ENCODE measurements at regions not wholly inside any gene's neighbourhood (a gene's known extent, or its start where the extent isn't known, plus 50 kb on each side); places are given as distances from the start of the nearest gene placed in this dataset.

DNA sequence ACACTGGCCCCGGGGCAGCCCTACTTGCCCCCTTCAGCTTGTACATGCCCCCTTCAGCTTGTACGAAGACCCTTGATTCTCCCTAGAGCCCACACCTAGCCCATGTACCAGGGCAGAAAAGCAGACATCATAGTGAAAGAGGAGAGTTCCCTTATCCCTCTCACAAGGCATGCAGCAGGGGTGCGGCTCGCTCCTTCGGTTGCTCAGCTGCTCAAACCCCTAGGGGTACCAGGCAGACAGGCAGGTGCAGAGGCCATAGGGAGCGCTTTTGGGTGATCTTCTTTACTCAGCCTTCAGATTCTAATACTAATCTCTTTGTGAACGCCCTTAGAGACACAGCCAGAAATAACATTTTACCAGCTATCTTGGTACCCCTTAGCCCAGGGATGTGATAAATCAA lies 286.3 kb downstream of the NPIPA8 start:
- DNase-seq = no peak

DNA sequence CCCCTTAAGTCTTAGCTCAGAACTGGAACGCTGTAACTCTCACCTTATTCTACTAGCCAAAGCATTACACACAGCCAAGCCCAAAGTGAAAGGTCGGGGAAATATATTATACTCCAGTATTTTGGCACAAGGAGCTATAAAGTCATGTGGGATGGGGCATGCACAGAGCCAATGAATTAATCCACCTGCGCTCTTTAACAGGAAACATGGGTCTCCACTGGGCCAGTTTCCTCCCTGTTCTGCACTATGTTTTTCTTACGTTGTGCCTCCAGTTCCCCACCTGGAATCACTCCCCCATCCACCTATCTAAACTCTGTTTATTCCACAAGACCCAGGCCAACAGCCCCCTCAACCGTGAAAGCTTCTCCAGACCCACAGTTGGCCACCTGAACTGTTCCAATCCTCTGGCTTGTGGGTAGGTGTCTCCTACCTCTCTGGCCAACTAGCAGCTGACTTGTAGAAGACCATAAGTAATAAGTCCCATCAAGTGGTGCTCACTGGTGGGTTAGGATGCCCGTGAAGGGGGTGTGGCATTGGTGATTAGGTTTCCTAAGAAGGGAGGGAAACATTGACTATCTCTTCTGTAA lies 286.9 kb downstream of the NPIPA8 start:
- no peak for DNase-seq

DNA sequence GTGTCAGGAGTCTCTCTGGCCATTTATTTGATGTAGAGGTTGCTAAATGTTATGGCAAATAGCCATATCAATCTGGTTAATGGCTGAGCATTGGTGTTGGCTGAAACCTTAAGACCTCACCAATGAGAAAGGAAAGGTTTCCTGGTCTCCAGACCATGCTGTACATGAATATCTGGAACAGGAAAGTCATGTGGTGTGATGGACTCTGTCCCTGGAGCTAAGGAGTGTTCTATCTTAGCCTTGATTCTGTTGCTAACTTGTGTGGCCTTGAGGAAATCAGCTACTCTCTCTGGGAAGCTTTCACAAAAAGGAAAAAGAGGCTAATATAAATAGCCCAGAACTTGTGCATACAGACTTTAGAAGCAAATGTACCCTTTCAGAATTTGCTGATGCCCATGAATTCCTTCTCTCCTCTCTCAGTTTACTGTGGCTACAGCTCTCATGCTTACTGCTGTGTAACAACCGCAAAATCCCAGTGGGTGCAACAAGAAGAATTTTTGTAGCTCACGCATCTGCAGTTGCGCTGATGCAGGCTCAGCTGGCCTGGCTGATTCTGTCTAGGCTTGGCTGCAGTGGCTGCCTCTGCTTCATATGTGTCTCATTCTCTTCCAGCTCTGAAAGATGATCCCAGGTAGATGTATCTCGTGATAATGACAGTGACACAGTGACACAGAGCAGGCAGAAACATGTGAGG lies 287.5 kb downstream of the NPIPA8 start:
- no peak for DNase-seq

DNA sequence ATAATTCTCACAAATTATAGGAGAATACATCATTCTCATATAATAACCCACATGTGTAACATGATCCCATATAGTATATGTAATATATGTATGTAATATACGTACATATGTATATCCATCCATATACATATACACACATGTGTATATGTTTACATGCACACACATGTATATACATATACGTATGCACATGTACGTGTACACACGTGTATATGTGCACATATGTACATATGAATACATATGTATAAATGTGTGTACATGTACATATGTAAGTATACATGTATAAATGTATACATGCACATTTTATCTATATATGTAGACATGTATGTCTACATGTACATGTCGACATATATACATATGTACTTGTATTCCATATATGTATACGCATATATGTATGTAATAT lies 288.8 kb downstream of the NPIPA8 start:
- DNase-seq = no peak

DNA sequence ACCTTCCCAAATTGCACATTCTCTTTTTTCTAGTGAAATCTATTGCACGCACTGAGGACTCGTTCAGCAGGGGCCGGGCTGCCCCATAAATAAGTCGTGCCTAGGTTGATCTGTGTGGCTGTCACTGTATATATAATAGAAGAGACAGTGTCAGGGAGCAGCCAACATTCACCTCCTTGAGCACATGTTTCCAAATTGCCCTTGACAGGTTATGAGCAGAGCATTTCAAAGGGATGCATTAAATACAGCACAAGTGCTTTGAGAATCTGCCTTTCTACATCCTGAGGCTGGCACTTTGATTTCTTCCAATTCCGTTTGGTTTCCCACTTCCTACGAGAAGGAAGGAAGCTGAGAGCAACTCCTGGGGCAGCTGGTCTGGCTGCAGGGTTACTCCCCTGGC lies 291.2 kb downstream of the NPIPA8 start:
- DNase-seq = no peak

DNA sequence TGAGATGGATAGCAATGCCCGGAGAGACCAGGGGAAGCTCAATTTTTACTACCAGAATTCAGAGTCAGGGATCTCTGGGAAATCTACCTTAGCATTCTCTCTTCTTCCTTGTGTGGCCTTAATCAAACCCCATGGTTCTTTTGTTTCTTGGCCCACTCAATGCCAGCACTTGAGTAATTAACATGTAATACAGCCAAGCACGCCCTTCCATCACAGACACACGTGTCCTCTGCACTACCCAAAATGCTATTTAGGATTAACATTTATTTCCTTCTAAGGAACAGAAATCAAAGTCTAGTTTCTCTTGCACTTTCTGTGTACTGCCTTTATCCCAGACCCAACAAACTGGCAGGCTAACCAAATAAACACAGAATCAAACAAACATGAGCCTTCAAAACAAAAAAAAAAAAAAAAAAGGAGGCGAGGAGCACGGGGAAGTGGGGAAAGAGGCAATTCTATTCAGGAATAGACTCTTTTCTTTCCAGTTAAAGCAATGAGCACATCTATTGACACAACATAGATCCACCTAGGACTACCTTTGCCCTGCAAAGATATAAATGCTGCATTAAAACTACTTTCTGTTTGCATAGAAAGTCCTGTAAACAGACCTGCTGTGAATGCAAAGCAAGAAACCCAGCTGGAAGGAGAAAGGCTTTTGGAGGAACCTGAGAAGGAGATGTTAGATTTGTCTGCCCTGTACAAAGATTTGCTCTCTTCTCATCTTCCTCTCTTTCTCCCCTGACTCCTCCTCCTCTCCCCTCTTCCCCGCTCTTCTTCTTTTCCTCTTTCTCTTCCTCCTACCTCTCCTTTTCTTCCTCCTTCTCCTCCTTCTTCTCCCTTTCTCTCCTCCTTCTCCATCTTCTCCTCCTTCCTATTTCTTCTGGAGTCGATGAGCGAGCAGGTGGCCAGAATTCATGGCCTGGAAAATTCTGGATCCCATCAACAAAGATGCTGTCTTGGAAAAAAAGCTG lies 294.4 kb downstream of the NPIPA8 start:
- no peak for DNase-seq

DNA sequence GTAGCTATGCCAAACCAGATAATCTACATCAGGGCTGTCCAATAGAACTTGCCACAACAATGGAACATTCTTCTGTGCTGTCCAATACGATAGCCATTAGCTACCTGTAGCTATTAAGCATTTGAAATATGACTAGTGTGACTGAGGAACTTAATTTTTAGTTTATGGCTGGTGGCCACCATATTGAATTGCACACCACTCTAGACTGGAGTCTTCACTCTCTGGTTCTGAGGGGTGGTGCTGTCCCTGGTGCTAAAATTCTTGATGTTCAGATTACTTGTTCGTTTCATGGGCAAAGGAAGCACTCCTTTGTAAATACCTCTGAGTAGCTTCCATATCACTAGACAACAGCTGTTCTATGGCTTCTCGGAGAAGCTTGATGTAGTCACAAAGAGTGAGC lies 296.6 kb downstream of the NPIPA8 start:
- no peak for DNase-seq

DNA sequence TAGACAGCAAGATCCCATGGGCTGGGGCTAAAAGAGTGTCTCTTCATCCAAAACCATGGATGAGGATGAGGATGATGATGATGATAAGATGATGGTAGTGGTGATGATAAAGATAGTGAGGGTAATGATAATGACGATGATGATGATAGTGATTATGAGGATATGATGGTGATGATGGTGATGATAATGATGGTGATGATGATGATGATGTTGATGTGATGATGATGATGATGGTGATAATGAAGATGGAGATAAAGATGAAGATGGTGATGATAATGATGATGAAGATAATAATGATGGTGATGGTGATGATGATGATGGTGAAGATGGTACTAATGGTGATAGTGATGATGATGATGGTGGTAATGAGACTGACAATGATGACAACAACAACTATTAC lies 299.5 kb downstream of the NPIPA8 start:
- DNase-seq = no peak

DNA sequence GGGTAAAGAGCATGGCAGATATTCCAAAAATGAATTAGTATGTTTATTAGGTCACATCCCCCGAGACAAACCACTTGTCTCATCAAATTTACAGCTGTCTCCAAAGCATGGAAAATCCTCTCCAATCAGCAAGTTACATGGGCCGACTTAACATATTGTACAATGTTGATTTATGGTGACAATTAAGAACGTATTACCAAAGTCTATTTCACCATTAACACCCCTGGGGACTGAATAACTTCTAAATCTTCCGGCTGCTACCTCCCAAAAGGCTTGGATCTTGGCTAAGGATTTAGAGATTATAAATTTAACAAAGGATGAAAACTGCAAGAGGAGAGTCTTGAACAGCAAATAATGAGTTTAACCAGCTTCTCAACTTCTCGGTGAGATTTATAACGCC lies 311.9 kb downstream of the NPIPA8 start:
- DNase-seq = no peak

DNA sequence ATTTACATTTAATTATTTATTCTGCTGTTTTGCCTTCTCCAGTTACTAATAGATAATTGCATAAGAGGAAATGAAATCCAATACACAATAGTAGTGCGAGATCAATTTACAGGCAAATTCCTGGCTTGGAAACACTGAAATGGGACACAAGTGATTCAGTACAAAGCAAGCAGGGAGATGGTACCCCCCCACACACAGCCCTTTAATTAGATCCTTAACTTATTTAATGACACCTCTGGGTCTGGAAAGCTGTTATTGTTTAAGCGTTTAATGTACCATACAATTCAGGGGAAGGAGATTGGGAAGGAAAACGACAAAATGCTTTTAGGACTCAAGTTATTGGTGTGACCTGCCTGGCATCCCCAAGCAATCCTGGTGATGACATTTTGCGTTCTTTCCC lies 318.2 kb downstream of the NPIPA8 start:
- no peak for DNase-seq

DNA sequence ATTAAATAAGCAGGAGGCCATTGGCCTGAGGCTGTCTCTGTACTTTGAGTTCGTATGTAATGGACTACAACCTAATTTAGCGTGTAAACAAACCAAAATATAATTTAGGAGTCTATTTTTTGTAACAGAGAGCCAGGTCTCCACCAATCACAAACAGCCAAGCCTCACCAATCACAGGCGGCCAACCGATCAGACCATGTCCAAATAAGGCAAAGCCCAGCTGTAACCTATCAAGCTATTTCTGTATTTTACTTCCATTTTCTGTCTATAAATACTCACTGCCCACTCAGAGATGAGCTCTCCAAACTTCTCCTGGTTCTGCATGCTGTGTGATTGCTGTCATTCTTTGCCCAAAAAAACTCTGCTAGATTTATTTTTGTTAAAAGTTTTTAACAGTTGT lies 322.7 kb downstream of the NPIPA8 start:
- DNase-seq = no peak

DNA sequence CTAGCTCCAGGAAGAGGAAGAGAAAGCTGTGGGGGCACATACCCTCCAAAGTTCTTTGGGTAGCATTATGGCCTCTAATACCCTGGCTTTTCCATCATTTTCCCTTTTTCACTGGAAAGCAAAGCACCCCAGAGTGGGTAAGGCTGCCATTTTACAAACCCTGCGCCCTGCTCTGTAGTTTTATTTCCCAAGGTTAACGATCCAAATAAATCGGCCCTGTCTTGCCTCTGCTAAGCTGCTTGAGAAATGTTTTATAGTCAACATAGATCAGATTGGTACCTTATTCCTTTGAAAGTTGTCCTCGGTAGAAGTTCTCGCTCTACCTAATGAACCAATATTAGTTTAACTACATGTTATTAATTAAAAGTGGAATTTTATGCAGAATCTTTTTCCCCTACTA lies 328.2 kb downstream of the NPIPA8 start:
- no peak for DNase-seq

DNA sequence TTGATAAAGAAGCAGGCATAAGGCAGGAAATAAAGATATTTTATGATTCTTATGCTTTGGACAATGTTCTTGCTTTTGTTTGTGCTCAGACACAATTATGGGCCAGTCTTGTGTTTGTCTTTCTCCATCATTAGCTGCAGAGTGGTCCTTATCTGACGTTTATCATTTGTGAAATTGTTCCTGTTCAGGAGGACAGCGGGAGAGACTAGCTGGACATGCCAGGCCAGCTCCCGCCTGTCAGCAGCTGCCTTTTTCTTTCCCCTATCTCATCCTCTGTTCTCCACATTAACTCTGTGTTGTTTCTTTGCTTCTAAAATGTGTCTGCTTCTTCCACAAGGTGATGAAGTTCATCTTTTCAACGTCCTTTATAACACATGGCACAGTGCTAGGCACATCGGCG lies 333.5 kb downstream of the NPIPA8 start:
- DNase-seq = no peak

DNA sequence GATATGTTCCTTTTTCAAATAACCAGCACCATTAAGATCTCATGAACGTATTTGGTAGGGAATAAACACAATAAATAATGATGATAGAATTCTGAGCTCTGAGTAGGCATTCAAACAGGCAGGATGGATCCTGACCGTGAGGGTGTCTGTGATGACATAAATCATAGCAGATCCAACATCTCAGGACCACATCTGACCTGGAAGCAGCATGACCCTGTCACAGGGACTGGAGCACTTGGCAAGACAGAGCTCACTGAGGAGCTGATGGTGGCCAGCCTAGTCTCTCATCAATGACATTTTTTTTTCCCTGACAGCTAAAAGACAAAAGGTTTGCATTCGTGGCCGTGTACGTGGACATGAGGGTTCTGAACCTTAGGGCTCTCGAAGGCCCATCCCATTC lies 337.5 kb downstream of the NPIPA8 start:
- no peak for DNase-seq

DNA sequence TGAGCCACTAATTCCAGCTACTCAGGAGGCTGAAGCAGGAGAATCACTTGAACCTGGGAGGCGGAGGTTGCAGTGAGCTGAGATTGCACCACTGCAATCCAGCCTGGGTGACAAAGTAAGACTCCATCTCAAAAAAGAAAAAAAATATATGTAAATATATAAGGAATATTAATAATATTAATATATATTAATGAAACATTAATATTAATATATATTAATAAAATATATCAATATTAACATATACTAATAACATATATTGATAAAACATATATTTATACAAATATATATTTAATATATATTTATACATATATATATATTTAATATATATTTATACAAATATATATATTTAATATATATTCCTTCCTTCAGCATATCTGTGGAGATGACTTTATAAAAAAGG lies 338.0 kb downstream of the NPIPA8 start:
- DNase-seq = no peak

DNA sequence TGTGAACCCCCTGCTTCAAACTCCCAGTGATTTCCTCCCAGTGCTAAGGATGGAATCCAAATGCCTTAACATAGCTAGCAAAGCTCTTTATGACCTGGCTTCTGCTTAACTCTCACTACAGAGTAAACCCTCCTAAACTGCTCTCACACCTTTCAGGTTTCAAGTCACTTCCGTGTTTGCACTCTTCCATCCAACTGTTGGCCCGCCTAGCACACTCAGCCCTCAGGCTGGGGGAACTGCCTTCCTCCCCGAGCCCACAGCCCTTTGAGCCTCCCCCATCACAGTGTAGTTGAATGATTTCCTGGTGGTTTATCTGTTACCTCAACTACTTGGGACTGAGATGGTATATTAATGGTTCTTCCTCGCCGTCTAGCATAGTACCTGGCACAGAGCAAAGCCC lies 342.5 kb downstream of the NPIPA8 start:
- DNase-seq = no peak

DNA sequence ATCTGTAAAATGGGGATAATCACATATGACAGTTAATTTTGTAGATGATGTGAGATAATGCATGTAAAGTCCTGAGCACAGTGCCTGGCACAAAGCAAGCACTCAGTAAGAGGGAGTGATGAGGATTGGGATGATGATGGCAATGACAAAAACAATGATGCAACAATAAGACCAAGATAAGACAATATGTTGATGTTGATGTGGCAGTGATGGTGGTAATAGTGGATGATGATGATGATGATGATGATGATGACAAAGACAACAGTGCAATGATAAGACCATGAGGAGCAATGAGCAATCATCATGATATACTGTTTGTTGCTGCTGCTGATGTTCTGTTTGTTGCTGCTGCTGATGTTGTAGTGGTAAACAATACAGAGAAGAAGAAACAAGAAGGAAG lies 344.1 kb downstream of the NPIPA8 start:
- DNase-seq = no peak

DNA sequence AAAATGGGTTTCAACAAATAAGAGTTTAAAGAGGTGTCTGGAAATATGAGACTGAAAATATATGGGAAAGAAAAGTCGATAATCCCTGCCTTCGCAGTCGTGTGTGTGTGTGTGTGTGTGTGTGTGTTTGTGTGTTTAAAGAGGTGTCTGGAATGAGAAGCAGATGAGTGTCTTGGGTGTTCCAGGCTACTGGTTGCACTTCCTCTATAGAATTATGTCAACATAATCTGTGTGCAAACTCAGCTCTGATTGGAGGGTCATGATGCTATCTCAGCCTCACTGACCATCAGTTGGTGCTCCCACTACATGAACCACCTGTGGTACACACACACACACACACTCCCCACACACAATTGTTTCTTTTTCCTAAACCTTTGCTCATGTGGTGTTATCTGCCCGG lies 347.3 kb downstream of the NPIPA8 start:
- no peak for DNase-seq

DNA sequence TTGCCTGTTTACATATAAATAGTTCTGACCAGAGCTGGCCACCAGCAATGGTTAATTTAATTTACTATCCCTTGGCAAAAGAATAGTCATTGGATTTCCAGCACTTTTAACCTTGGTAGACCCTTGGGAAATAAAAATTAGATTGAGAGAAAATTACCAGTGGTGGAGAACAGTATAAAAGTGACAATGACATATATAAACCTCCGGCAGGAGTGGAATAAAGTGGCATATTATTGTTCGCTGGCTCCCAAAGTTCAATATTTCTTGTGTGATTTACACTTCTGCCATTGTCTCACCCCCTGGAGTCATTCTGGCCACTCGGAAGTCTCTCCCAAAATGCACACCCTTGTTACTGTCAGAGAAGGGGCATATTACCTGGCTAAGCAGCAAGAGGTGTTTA lies 347.7 kb downstream of the NPIPA8 start:
- DNase-seq = no peak

DNA sequence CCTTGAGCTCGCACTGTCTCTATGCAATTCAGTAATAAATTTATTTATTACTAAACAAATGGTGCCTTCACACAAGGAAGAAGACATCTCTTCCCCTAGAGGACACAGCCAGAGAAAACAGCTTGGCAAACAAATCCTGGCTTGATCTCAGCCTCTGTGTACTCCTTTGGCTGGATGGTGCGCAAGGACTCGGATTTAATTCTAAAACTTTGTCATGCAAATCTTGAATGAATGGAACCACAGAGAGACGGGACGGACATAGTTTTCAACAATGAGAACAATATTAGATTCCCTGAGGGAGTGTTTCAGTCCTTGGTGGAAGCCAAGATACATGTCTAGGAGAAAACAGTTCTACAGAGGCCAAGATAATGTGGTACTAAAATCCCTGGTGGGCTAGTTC lies 349.5 kb downstream of the NPIPA8 start:
- DNase-seq = no peak

DNA sequence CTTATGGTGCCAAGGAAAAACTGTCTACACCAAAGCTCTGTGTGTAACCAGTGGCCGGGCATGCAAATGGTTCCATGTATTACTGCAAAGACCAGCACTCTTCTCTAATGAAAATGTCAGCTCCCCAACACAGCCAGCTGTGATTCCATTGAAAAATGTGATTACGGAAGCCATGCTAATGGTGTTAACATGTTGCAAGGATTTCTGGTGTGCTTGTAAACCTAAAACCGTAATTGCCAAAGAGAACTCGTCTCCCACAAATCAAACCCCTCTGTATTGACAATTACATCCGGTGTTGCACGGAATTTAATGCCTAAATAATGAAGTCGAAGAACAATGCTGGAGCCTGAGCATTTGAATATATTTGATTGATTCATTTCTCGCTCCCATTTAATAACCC lies 351.7 kb downstream of the NPIPA8 start:
- no peak for DNase-seq

DNA sequence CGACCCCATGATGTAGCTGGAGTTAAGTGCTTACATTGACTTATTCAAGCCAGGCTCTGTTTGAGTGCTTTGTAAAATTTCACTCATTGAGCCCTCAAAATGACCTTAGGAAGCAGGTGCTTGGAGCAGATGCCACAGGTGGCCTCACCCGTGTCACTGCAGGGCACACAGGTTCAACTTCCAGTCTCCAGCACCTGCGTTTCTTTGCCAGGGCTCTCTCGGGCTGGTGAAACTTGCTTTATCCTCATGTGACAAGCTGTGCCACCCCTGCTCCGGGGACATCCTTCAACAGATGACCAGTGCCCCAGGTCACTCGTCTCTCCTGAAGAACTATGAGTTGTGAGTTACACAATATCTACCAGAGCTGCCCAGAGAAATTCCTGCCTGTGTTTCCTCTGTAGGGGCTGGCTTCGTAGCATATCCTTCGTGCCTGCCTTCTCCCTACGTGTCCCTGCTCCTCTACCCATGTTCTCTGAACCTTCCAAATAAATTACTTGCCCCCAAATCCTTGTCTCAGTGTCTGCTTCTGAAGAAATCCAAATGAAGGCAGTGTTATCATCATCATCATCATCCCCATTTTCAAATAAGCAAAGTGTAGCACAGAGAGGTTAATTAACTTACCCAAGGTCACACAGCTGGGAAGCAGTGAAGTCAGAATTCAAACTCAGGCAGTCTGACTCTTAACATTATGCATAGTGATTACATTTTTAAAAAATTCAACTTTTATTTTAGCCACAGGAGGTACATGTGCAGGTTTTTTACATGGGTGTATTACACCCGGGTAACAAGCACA lies 352.5 kb downstream of the NPIPA8 start:
- no peak for DNase-seq

DNA sequence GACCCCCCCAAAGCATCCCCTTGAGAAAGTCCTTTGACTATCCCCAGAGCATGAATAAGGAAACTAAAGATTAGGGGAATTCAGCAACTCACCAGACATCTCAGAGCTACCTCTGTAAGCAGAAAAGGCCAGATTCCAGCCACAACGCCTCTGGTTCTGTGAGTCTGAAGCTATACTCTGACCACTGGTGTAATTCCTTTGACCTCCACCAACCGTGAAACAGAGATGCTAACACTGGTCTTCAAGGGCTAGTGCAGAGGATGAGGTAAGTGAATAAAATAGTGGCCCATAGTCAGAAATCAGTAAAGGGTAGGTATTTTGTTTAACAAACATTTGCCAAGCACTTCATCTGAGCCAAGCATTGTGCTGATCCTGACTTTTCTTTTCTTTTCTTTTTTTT lies 353.4 kb downstream of the NPIPA8 start:
- DNase-seq = no peak

Measured in stimulated activated CD4-positive, alpha-beta T cell treated with anti-CD3 and anti-CD28 coated beads, Interleukin-4, amount 100 ng/mL, for 24 hours (primary cell).